ENCODE measurements at regions not wholly inside any gene's neighbourhood (a gene's known extent, or its start where the extent isn't known, plus 50 kb on each side); places are given as distances from the start of the nearest gene placed in this dataset.

- peak; percentile 86 for DNase-seq
- in situ Hi-C loops (cut with MboI; ENCODE audit: low pct_unique_long_range_greater_than_20kb, low sequenced_read_pairs), result loop anchor here (10.0 kb wide), 1 partner anchor 48 kb away; no protein-coding TSS in a partner anchor
These were observed 53.8 kb downstream of the IER5 start for GRCh38 chr1:181142096-181142958.

- no peak for DNase-seq
- in situ Hi-C loops (cut with MboI; ENCODE audit: low pct_unique_long_range_greater_than_20kb, low sequenced_read_pairs), result loop anchor here (10.0 kb wide), 1 partner anchor 48 kb away; no protein-coding TSS in a partner anchor
These were observed 54.8 kb downstream of the IER5 start for GRCh38 chr1:181143102-181143859.

GRCh38 chr1:181144238-181144637 lies 55.7 kb downstream of the IER5 start:
- in situ Hi-C loops (cut with MboI; ENCODE audit: low pct_unique_long_range_greater_than_20kb, low sequenced_read_pairs), result loop anchor here (10.0 kb wide), 1 partner anchor 49 kb away; no protein-coding TSS in a partner anchor
- DNase-seq, result no peak

DNA sequence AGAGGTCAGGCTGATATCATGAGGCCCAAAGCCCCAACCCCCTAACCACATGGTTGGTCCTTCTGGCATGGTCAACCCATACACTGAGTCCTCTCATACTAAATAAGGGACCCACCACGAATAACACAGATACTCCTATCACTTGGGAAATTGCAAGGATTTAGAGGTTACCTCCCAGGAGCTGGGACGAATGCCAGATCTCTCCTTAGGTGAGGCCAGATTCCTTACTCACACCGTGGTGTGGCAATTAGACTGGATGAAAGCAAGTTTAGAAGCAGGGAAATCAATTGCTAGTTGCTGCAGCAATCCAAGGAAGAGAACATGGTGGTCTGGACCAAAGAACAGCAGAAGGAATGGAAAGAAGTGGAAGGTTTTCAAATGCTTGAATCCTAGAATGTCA lies 60.1 kb downstream of the IER5 start:
- in situ Hi-C loops (cut with MboI; ENCODE audit: low pct_unique_long_range_greater_than_20kb, low sequenced_read_pairs), result loop anchor here (10.0 kb wide), 1 partner anchor 54 kb away; no protein-coding TSS in a partner anchor
- DNase-seq, result no peak

- DNase-seq, result peak; percentile 94
- in situ Hi-C loops (cut with MboI; ENCODE audit: low pct_unique_long_range_greater_than_20kb, low sequenced_read_pairs), result loop anchor here (10.0 to 25.0 kb wide), 3 partner anchors 55 to 637 kb away; partner anchors contain the start of gene ACBD6
These were observed 61.0 kb downstream of the IER5 start for GRCh38 chr1:181149326-181150125.

GRCh38 chr1:181150273-181150672 lies 61.8 kb downstream of the IER5 start:
- in situ Hi-C loops (cut with MboI; ENCODE audit: low pct_unique_long_range_greater_than_20kb, low sequenced_read_pairs), result loop anchor here (25.0 kb wide), 2 partner anchors 263 to 638 kb away; partner anchors contain the start of gene ACBD6
- no peak for DNase-seq

DNA sequence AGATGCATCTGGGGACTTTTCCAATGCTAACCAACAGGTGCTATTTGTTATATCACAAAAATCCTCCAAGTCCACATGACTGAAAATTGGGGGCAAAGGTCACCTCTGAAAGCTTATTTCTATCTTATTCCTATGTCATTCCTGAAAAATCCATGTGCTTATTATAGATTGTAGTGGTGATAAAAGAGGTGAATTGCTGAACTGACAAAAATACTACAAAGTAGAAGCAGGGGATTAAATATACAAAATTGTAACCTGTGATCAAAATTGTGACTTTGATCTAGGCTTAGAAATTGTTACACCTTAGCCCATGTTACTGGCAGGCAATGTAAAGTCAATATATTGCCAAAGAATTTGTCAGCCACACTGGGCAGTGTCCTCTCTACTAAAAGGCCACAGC lies 62.3 kb downstream of the IER5 start:
- in situ Hi-C loops (cut with MboI; ENCODE audit: low pct_unique_long_range_greater_than_20kb, low sequenced_read_pairs), result loop anchor here (25.0 kb wide), 2 partner anchors 264 to 639 kb away; partner anchors contain the start of gene ACBD6
- no peak for DNase-seq

DNA sequence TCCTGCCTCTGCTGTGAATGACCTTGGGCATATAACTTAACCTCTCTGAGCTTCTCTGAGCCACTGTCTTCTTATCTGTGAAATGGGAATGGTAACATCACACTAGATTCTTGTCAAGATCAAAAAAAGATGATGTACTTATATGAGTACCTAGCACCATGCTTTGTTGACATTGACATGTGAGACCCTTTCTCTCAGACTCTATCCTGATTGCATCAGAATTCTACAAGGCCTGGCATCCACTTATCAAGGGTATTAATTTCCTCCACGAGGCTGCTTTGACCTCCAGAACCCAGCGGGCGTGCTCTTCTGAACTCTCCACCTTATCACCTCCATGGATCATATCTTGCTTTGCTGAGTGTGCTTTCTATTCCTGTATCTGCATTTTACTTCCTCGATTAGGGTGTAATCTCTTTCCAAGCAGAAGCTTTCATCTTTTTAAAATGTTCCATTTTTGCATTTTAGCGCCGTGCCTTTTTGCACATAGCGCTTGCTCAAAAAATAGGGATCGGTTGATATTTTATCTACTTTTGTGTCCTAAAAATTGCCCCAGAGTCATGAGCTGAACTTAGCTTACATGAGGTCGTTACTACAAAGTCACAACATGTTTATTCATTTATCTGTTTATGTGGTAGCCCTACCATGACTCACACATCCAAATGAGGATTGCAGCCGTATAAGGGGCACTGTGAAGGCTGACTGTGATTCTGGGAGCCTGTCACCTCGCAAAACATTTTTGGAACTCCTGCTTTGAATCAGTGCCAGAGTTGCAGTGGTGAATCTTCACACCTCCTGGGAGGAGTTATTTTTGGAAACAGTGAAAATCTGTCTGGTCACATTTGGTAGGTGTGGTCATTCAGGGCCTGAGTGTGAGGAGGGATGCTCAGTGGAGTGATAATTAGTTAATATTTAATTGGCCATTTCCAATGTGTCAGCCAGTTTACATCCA lies 63.2 kb downstream of the IER5 start:
- DNase-seq, result peak; percentile 57
- in situ Hi-C loops (cut with MboI; ENCODE audit: low pct_unique_long_range_greater_than_20kb, low sequenced_read_pairs), result loop anchor here (25.0 kb wide), 2 partner anchors 264 to 639 kb away; partner anchors contain the start of gene ACBD6

DNA sequence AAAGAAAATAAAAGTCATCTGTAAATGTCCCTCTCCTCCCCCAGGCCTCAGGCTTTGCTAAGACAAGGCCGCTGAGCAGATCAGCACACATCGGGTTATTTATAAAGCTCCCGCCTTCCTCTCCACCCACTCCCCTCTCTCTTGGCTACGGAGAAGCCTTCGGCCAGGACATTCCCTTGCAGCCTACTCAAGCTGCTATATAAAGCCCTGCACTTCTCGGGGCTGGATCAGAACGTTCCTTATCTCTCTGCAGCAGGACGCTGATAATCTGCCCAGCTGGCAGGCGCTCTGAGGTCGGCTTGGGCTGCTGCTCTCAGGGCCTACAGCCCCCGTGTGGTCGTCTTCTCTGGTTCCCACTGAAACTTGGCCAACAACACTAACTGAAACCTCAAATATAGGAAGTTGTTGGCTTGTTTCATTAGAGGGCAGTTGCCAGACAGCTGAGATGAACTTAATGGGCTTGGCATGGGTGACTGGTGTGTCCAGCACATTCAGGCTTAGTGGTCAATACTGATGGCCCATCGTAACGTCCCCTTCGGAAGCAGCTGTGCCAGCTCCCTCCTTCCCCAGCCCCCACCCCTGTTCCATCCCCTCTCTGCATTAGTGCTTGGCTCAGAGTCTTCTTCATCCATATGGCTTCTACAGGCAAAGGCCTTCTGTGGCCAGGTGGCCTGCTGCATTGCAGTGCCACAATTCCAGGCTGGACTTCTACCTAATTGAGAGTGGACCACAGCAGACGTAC lies 64.6 kb downstream of the IER5 start:
- DNase-seq, result peak; percentile 98
- in situ Hi-C loops (cut with MboI; ENCODE audit: low pct_unique_long_range_greater_than_20kb, low sequenced_read_pairs), result loop anchor here (25.0 kb wide), 2 partner anchors 266 to 641 kb away; partner anchors contain the start of gene ACBD6

- DNase-seq, result no peak
- in situ Hi-C loops (cut with MboI; ENCODE audit: low pct_unique_long_range_greater_than_20kb, low sequenced_read_pairs), result loop anchor here (25.0 kb wide), 2 partner anchors 266 to 641 kb away; partner anchors contain the start of gene ACBD6
These were observed 65.1 kb downstream of the IER5 start for GRCh38 chr1:181153634-181153961.

- DNase-seq, result no peak
- in situ Hi-C loops (cut with MboI; ENCODE audit: low pct_unique_long_range_greater_than_20kb, low sequenced_read_pairs), result loop anchor here (25.0 kb wide), 2 partner anchors 268 to 643 kb away; partner anchors contain the start of gene ACBD6
These were observed 66.8 kb downstream of the IER5 start for GRCh38 chr1:181155339-181155738.

DNA sequence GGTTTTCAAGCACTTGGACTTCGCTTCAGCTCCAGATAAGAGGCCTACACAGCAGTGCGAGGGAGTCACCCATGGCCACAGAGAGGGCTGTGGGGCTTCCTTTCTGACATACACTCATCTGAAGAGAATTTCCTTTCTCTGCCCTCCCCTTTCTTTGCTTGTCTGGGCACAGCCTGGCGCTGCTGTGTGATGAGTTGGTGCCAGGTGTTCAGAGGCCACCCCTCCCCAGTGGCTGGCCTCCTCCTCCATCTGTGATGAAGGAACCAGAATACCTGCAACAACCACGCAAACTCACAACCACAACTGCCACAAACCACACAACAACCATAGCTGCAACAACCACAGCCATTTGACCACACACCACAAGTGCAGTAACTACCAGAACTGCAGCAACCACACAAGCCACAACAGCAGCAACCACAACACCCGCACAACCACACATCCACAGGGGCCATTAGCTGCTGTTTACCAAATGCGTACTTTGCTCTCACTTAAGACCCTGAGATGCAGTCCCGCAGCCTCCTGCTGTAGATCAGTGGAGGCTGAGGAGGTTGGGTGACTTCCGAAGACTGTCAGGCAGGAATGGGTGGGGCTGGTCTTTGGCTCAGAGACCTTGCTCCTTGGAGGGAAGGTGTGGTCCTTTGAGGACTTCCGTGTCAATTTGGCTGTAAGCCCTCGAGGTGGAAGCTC lies 71.1 kb downstream of the IER5 start:
- in situ Hi-C loops (cut with MboI; ENCODE audit: low pct_unique_long_range_greater_than_20kb, low sequenced_read_pairs), result loop anchor here (25.0 kb wide), 2 partner anchors 272 to 647 kb away; partner anchors contain the start of gene ACBD6
- DNase-seq, result peak; percentile 60

GRCh38 chr1:181160322-181160721 lies 71.8 kb downstream of the IER5 start:
- in situ Hi-C loops (cut with MboI; ENCODE audit: low pct_unique_long_range_greater_than_20kb, low sequenced_read_pairs), result loop anchor here (25.0 kb wide), 2 partner anchors 273 to 648 kb away; partner anchors contain the start of gene ACBD6
- no peak for DNase-seq

DNA sequence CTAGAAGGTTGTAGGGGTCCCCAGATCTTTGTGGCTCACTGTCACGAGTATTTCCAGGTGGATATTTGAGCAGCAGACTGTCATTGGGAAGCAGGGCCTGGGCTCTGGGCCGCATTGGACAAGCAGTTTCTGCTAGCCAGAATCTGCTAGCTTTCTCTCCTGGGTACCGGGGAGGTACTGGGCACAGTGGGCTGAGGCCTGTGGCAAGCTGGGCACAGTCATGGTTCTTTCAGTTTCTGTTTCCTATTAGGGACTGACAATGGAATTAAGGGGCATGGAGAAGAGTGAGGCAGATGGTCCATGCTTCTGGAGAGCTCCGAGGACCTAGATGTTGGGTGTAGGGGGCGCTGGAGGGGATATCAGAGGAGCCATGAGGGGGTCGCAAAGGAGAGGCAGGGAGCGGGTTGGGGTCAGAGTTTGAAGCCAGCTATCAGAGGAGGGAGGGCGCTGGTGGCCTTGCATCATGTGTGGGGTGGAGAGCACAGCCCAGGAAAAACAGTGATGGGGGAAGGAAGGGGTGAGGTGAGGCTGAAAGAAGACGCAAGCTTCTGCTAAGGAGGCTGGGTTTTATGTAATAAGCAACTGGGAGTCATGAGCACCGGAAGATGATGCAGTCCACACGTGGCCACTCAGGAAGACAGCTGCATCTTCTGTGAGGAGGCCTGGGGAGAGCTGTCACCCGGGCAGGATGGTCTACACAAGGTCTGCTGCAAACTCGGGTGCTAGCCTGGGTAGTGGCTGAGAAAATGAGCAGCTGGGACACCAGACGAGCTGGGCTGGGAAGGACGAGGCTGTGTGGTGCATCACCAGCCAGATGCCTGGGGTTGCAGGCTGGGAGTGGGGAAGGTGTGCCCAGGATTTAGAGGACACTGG lies 72.7 kb downstream of the IER5 start:
- no peak for DNase-seq
- in situ Hi-C loops (cut with MboI; ENCODE audit: low pct_unique_long_range_greater_than_20kb, low sequenced_read_pairs), result loop anchor here (25.0 kb wide), 2 partner anchors 274 to 649 kb away; partner anchors contain the start of gene ACBD6

GRCh38 chr1:181163662-181164061 lies 75.2 kb downstream of the IER5 start:
- DNase-seq, result no peak
- in situ Hi-C loops (cut with MboI; ENCODE audit: low pct_unique_long_range_greater_than_20kb, low sequenced_read_pairs), result loop anchor here (25.0 kb wide), 2 partner anchors 276 to 651 kb away; partner anchors contain the start of gene ACBD6

Measured in KBM-7 (cell line).